Choroid plexus epithelial cell (primary cell): ENCODE measurements at regions not wholly inside any gene's neighbourhood (a gene's known extent, or its start where the extent isn't known, plus 50 kb on each side); places are given as distances from the start of the nearest gene placed in this dataset.

Experiments used
- DNase-seq: peaks from one replicate; pipeline ENCODE4 v3.0.0-alpha.2; 2010; ENCODE audit warnings: low read depth
- H3K4me3 ChIP-seq: 2 replicates; pipeline ENCODE4 v1.5.1; 2011; ENCODE audit warnings: low read depth, mild to moderate bottlenecking, control low read depth, low read length, moderate library complexity
- CTCF ChIP-seq: conservative IDR thresholded peaks from 2 replicates; pipeline ENCODE4 v1.5.1; 2011; ENCODE audit warnings: low read depth, mild to moderate bottlenecking, control low read depth, inconsistent platforms, low read length, moderate library complexity

- no peak overlapping the region for H3K4me3 ChIP-seq
- DNase-seq, result no peak
- TF ChIP-seq CTCF, result no peak
These were observed 132.4 kb upstream of the RGS17 start for GRCh38 chr6:153263489-153263888.

GRCh38 chr6:153251326-153251725 is 120.2 kb upstream of the RGS17 start:
- no peak for TF ChIP-seq CTCF
- DNase-seq, result no peak
- no peak overlapping the region for H3K4me3 ChIP-seq

- no peak for TF ChIP-seq CTCF
- H3K4me3 ChIP-seq, result no peak overlapping the region
- no peak for DNase-seq
These were observed 106.6 kb upstream of the RGS17 start for GRCh38 chr6:153237670-153238069.

GRCh38 chr6:153231048-153231646 is 100.1 kb upstream of the RGS17 start:
- H3K4me3 ChIP-seq, result no peak overlapping the region
- DNase-seq, result peak; percentile 74
- peak; percentile 100 for TF ChIP-seq CTCF

GRCh38 chr6:153218184-153218792 is 87.2 kb upstream of the RGS17 start:
- no peak for DNase-seq
- TF ChIP-seq CTCF, result no peak
- H3K4me3 ChIP-seq, result no peak overlapping the region

- DNase-seq, result no peak
- H3K4me3 ChIP-seq, result no peak overlapping the region
- TF ChIP-seq CTCF, result no peak
These were observed 85.7 kb upstream of the RGS17 start for GRCh38 chr6:153216789-153217188.

GRCh38 chr6:153215242-153215641 is 84.2 kb upstream of the RGS17 start:
- peak; percentile 28 for TF ChIP-seq CTCF
- no peak overlapping the region for H3K4me3 ChIP-seq
- DNase-seq, result peak; percentile 25
